Astrocyte (in vitro differentiated cells and primary cell): ENCODE measurements at regions not wholly inside any gene's neighbourhood (a gene's known extent, or its start where the extent isn't known, plus 50 kb on each side); places are given as distances from the start of the nearest gene placed in this dataset.

Source experiments
- EZH2 ChIP-seq: IDR thresholded peaks from 2 replicates; pipeline ENCODE4 v1.6.1; 2012; ENCODE audit warnings: mild to moderate bottlenecking, low read length, inconsistent platforms; ENCODE audit not compliant: insufficient read depth
- TF ChIP-seq, protein P1 (sequence below): IDR thresholded peaks from 2 replicates; pipeline ENCODE4 v1.5.1; 2011; ENCODE audit warnings: low read depth, mild to moderate bottlenecking, inconsistent platforms, low read length, moderate library complexity; ENCODE audit not compliant: insufficient read depth

DNA sequence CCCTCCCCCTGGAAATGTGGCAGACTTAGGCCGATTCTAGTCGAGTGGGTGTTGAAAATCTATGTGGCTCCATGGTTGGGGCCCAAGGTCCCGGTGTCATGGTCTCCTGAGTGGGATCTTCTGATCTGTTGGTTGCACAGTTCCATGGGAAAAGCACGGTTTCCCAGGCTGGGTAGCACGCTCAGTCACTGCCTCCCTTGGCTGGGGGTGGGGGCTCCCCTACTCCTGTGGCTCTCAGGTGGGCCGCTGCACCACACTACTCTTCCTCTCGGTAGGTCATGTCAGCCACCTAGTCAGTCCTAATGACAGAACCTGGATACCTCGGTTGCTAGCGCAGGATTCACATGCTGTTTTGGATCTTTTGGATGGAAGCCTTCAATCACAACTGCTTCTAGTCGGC lies 247.0 kb downstream of the SPRY2 start:
- TF ChIP-seq, protein P1, sequence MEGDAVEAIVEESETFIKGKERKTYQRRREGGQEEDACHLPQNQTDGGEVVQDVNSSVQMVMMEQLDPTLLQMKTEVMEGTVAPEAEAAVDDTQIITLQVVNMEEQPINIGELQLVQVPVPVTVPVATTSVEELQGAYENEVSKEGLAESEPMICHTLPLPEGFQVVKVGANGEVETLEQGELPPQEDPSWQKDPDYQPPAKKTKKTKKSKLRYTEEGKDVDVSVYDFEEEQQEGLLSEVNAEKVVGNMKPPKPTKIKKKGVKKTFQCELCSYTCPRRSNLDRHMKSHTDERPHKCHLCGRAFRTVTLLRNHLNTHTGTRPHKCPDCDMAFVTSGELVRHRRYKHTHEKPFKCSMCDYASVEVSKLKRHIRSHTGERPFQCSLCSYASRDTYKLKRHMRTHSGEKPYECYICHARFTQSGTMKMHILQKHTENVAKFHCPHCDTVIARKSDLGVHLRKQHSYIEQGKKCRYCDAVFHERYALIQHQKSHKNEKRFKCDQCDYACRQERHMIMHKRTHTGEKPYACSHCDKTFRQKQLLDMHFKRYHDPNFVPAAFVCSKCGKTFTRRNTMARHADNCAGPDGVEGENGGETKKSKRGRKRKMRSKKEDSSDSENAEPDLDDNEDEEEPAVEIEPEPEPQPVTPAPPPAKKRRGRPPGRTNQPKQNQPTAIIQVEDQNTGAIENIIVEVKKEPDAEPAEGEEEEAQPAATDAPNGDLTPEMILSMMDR, result no peak
- TF ChIP-seq EZH2, result no peak
